ENCODE measurements at regions not wholly inside any gene's neighbourhood (a gene's known extent, or its start where the extent isn't known, plus 50 kb on each side); places are given as distances from the start of the nearest gene placed in this dataset.

DNA sequence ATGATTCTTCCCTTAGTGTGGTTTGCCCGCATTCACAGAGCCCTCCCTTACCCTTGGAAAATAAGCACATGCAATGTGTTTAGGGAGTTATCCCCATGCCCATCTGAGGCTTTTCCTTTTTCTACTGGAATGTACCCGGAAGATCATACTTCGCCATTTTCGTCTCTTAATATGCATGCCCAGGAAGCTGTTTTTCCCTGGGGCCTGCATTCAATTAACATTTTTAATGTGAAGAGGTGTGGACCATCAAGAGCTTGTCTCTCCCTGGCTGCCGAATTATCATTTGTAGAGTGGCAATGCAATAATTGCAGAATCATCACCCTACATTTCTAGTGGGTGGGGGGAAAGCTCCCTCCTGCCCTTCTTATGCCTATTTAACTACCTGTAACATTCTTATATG, 976.3 kb downstream of the DIPK2A start:
- no peak overlapping the region for H3K4me2 ChIP-seq (ENCODE audit: low read length)
- no peaks in the 10 kb centered on the region for H3K36me3 ChIP-seq (ENCODE audit: insufficient read depth, low read length)
- no peaks in the 10 kb centered on the region for H3K27me3 ChIP-seq (ENCODE audit: insufficient read depth, low read depth, low read length)
- no peaks in the 10 kb centered on the region for H3K9me3 ChIP-seq (ENCODE audit: low read length)
- no peak overlapping the region for H3K9ac ChIP-seq (ENCODE audit: low read length)
- H2AFZ ChIP-seq (ENCODE audit: low read depth, low read length), result no peak overlapping the region
- H3K4me3 ChIP-seq (ENCODE audit: low read length), result no peak overlapping the region
- no peaks in the 10 kb centered on the region for H4K20me1 ChIP-seq (ENCODE audit: insufficient read depth)
- no peaks in the 10 kb centered on the region for H3F3A ChIP-seq (ENCODE audit: insufficient read depth, low read length, poor library complexity, severe bottlenecking)
- no peak for TF ChIP-seq POLR2AphosphoS5 (IDR thresholded peaks at IDR 0.05)
- TF ChIP-seq RAD21 (conservative IDR thresholded peaks at IDR 0.05), result no peak
- TF ChIP-seq EP300 (conservative IDR thresholded peaks at IDR 0.05; ENCODE audit: poor library complexity, severe bottlenecking), result no peak
- TF ChIP-seq, protein P1, sequence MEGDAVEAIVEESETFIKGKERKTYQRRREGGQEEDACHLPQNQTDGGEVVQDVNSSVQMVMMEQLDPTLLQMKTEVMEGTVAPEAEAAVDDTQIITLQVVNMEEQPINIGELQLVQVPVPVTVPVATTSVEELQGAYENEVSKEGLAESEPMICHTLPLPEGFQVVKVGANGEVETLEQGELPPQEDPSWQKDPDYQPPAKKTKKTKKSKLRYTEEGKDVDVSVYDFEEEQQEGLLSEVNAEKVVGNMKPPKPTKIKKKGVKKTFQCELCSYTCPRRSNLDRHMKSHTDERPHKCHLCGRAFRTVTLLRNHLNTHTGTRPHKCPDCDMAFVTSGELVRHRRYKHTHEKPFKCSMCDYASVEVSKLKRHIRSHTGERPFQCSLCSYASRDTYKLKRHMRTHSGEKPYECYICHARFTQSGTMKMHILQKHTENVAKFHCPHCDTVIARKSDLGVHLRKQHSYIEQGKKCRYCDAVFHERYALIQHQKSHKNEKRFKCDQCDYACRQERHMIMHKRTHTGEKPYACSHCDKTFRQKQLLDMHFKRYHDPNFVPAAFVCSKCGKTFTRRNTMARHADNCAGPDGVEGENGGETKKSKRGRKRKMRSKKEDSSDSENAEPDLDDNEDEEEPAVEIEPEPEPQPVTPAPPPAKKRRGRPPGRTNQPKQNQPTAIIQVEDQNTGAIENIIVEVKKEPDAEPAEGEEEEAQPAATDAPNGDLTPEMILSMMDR (IDR thresholded peaks at IDR 0.05; ENCODE audit: poor library complexity, severe bottlenecking), result no peak
- TF ChIP-seq EZH2 (IDR thresholded peaks at IDR 0.05; ENCODE audit: borderline replicate concordance, insufficient read depth, low read length, poor library complexity, severe bottlenecking), result no peak
- no peak for TF ChIP-seq SMC3 (conservative IDR thresholded peaks at IDR 0.05; ENCODE audit: poor library complexity)
- TF ChIP-seq TAF1 (IDR thresholded peaks at IDR 0.05; ENCODE audit: low read depth), result no peak
- no peak overlapping the region for H3K27ac ChIP-seq (ENCODE audit: low read length)
- H3K79me2 ChIP-seq (replicated peaks; ENCODE audit: insufficient read depth, low read length), result no peaks in the 10 kb centered on the region
- H3K9me2 ChIP-seq (ENCODE audit: insufficient read depth, low read length), result no peaks in the 10 kb centered on the region

DNA sequence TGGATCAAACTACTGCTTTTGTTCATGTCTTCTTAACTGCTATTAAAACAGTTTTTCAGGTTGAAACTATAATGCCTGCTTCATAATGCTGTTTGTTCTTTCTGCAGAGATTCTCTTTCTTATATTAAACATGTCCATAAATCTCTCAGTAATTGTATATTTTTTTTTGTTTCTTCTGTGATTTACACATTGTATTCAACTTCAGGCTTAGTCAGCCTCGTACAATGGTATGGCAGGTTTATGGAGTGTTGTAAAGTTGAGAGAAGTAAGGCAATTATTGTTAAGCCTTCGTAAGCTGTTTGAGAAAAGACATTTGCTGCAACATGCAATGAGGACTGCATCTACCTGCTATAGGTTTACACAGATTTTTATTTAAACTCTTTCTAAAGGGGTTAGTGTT, 977.1 kb downstream of the DIPK2A start:
- no peak for TF ChIP-seq EZH2 (IDR thresholded peaks at IDR 0.05; ENCODE audit: borderline replicate concordance, insufficient read depth, low read length, poor library complexity, severe bottlenecking)
- no peak for TF ChIP-seq RAD21 (conservative IDR thresholded peaks at IDR 0.05)
- TF ChIP-seq POLR2AphosphoS5 (IDR thresholded peaks at IDR 0.05), result no peak
- TF ChIP-seq MXI1 (conservative IDR thresholded peaks at IDR 0.05; ENCODE audit: poor library complexity, severe bottlenecking), result no peak
- no peak for TF ChIP-seq TAF1 (IDR thresholded peaks at IDR 0.05; ENCODE audit: low read depth)
- no peak for TF ChIP-seq EP300 (conservative IDR thresholded peaks at IDR 0.05; ENCODE audit: poor library complexity, severe bottlenecking)
- H4K20me1 ChIP-seq (ENCODE audit: insufficient read depth), result no peaks in the 10 kb centered on the region
- no peak overlapping the region for H3K9ac ChIP-seq (ENCODE audit: low read length)
- no peak overlapping the region for H3K4me2 ChIP-seq (ENCODE audit: low read length)
- no peaks in the 10 kb centered on the region for H3K27me3 ChIP-seq (ENCODE audit: insufficient read depth, low read depth, low read length)
- no peak overlapping the region for H2AFZ ChIP-seq (ENCODE audit: low read depth, low read length)
- no peak overlapping the region for H3K27ac ChIP-seq (ENCODE audit: low read length)
- no peaks in the 10 kb centered on the region for H3K9me2 ChIP-seq (ENCODE audit: insufficient read depth, low read length)
- H3K79me2 ChIP-seq (replicated peaks; ENCODE audit: insufficient read depth, low read length), result no peaks in the 10 kb centered on the region
- H3K4me3 ChIP-seq (ENCODE audit: low read length), result no peak overlapping the region
- H3F3A ChIP-seq (ENCODE audit: insufficient read depth, low read length, poor library complexity, severe bottlenecking), result no peaks in the 10 kb centered on the region
- no peaks in the 10 kb centered on the region for H3K9me3 ChIP-seq (ENCODE audit: low read length)
- no peaks in the 10 kb centered on the region for H3K36me3 ChIP-seq (ENCODE audit: insufficient read depth, low read length)

DNA sequence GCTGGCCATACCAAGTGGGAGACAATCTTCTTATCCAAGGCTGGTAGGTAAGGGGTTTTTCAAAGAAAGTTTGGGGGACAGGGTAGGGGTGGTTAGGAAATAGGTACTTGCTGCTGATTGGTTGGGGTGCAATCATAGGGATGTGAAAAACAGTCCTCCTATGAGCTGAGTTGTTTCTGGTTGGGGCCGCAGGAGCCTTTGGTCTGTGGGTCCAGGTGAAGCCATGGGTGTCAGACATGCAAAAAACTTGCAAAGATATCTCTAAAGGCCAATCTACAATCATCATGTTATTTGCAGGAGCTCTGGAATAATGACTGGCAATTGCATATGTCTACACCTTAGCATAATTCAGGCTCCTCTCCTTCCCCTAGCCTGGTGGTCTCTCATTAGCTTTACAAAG, 982.3 kb downstream of the DIPK2A start:
- Histone ChIP-seq H3K79me2 (replicated peaks; ENCODE audit: insufficient read depth, low read length) (no peaks in the 10 kb centered on the region), H3K9ac (ENCODE audit: low read length) (no peak overlapping the region), H4K20me1 (ENCODE audit: insufficient read depth) (no peaks in the 10 kb centered on the region), H3K4me3 (ENCODE audit: low read length) (no peak overlapping the region), H3K9me2 (ENCODE audit: insufficient read depth, low read length) (no peaks in the 10 kb centered on the region), H3K27ac (ENCODE audit: low read length) (no peak overlapping the region), H3K27me3 (ENCODE audit: insufficient read depth, low read depth, low read length) (no peaks in the 10 kb centered on the region), H3K9me3 (ENCODE audit: low read length) (no peaks in the 10 kb centered on the region), H3K4me2 (ENCODE audit: low read length) (no peak overlapping the region), H2AFZ (ENCODE audit: low read depth, low read length) (no peak overlapping the region), H3K36me3 (ENCODE audit: insufficient read depth, low read length) (no peaks in the 10 kb centered on the region), H3F3A (ENCODE audit: insufficient read depth, low read length, poor library complexity, severe bottlenecking) (no peaks in the 10 kb centered on the region)
- TF ChIP-seq TAF1 (IDR thresholded peaks at IDR 0.05; ENCODE audit: low read depth) (no peak), RAD21 (conservative IDR thresholded peaks at IDR 0.05) (no peak), MXI1 (conservative IDR thresholded peaks at IDR 0.05; ENCODE audit: poor library complexity, severe bottlenecking) (no peak), POLR2AphosphoS5 (IDR thresholded peaks at IDR 0.05) (no peak), EP300 (conservative IDR thresholded peaks at IDR 0.05; ENCODE audit: poor library complexity, severe bottlenecking) (no peak)
- TF ChIP-seq, protein P1 (IDR thresholded peaks at IDR 0.05; ENCODE audit: poor library complexity, severe bottlenecking), result no peak
- TF ChIP-seq, protein P2, sequence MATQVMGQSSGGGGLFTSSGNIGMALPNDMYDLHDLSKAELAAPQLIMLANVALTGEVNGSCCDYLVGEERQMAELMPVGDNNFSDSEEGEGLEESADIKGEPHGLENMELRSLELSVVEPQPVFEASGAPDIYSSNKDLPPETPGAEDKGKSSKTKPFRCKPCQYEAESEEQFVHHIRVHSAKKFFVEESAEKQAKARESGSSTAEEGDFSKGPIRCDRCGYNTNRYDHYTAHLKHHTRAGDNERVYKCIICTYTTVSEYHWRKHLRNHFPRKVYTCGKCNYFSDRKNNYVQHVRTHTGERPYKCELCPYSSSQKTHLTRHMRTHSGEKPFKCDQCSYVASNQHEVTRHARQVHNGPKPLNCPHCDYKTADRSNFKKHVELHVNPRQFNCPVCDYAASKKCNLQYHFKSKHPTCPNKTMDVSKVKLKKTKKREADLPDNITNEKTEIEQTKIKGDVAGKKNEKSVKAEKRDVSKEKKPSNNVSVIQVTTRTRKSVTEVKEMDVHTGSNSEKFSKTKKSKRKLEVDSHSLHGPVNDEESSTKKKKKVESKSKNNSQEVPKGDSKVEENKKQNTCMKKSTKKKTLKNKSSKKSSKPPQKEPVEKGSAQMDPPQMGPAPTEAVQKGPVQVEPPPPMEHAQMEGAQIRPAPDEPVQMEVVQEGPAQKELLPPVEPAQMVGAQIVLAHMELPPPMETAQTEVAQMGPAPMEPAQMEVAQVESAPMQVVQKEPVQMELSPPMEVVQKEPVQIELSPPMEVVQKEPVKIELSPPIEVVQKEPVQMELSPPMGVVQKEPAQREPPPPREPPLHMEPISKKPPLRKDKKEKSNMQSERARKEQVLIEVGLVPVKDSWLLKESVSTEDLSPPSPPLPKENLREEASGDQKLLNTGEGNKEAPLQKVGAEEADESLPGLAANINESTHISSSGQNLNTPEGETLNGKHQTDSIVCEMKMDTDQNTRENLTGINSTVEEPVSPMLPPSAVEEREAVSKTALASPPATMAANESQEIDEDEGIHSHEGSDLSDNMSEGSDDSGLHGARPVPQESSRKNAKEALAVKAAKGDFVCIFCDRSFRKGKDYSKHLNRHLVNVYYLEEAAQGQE (IDR thresholded peaks at IDR 0.05; ENCODE audit: borderline replicate concordance), result no peak
